Vagina (tissue), 2 donors: ENCODE measurements at regions not wholly inside any gene's neighbourhood (a gene's known extent, or its start where the extent isn't known, plus 50 kb on each side); places are given as distances from the start of the nearest gene placed in this dataset.

Experiments used
- CTCF ChIP-seq, 3 experiments: fragments of 450-650 bp in 2 of 3; fragments of 200-600 bp in 1 of 3; sonication (generic) in 1 of 3; IDR thresholded peaks; one replicate each; pipeline ENCODE4 v1.5.1; 2017 to 2019; ENCODE audit warnings: antibody characterized with exemption in 3 of 3, mild to moderate bottlenecking in 2 of 3, moderate library complexity in 2 of 3
- POLR2A ChIP-seq, 2 donors: fragments of 450-650 bp; IDR thresholded peaks; one replicate each; pipeline ENCODE4 v1.6.1; 2017; ENCODE audit warnings: antibody characterized with exemption in 2 of 2, mild to moderate bottlenecking in 2 of 2, moderate library complexity in 2 of 2

- TF ChIP-seq POLR2A (IDR thresholded peaks at IDR 0.05): no peak
- no peak for TF ChIP-seq CTCF (IDR thresholded peaks at IDR 0.05)
These were observed 605.4 kb upstream of the HTR1E start for GRCh38 chr6:86331919-86332318.
